ENCODE measurements at regions not wholly inside any gene's neighbourhood (a gene's known extent, or its start where the extent isn't known, plus 50 kb on each side); places are given as distances from the start of the nearest gene placed in this dataset.

DNA sequence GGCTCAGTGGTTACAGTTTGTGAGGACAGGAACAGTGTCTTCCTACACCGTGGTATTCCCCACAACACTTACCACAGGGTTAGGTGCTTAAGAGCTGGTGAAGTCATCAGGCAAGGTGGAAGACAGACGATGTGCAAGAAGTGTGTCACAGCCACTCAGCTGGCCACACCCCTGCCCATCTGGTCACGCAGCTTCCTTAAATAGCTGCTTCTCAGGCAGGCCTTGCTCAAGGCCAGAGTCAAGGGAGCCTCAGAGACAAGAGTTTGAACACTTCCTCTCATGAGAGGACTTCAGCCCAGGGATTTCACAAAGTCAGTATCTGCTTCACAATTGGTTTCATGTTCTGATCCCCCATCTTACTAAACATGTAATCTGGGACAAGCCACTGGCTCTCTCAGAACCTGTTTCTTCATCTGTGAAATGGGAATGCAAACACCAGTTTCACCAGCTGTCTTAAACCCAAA, 80.3 kb upstream of the FRY start:
- CTCF ChIA-PET = no interaction called here
- Histone ChIP-seq H3K36me3 (ENCODE audit: control insufficient read depth, insufficient read depth, low read length) (peaks cover 1% of the 10 kb centered on the region; the same call in 1 of the 2 replicates), H3K4me3 (ENCODE audit: low read depth, low read length) (no peak overlapping the region), H3K27me3 (ENCODE audit: control insufficient read depth, insufficient read depth, low read length) (no peaks in the 10 kb centered on the region)
- no peak for DNase-seq (ENCODE audit: low read depth)
- TF ChIP-seq, protein P1, sequence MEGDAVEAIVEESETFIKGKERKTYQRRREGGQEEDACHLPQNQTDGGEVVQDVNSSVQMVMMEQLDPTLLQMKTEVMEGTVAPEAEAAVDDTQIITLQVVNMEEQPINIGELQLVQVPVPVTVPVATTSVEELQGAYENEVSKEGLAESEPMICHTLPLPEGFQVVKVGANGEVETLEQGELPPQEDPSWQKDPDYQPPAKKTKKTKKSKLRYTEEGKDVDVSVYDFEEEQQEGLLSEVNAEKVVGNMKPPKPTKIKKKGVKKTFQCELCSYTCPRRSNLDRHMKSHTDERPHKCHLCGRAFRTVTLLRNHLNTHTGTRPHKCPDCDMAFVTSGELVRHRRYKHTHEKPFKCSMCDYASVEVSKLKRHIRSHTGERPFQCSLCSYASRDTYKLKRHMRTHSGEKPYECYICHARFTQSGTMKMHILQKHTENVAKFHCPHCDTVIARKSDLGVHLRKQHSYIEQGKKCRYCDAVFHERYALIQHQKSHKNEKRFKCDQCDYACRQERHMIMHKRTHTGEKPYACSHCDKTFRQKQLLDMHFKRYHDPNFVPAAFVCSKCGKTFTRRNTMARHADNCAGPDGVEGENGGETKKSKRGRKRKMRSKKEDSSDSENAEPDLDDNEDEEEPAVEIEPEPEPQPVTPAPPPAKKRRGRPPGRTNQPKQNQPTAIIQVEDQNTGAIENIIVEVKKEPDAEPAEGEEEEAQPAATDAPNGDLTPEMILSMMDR (IDR thresholded peaks at IDR 0.05; ENCODE audit: insufficient read depth, low read depth, low read length) = no peak
- POLR2A ChIA-PET = no interaction called here

DNA sequence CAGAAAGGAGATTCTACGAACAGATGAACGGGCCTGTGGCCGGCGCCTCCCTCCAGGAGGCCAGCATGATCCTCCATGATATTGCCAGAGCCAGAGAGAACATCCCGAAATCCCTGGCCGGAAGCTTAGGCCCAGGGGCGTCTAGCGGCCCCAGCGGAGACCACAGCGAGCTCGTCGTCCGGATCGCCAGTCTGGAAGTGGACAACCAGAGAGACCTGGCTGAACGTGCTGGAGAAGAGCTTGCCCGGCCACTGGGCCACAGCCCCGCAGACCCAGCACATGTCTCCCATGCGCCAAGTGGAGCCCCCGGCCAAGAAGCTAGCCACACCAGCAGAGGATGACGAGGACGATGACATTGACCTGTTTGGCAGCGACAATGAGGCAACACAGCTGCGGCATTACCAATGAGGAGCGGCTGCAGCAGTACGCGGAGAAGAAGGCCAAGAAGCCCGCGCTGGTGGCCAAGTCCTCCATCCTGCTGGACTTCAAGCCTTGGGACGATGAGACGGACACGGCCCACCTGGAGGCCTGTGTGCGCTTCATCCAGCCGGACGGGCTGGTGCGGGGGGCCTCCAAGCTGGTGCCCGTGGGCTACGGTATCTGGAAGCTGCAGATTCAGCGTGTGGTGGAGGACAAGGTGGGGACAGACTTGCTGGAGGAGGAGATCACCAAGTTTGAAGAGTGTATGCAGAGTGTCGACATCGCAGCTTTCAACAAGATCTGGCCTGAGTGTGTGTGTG, 78.8 kb upstream of the FRY start:
- DNase-seq (ENCODE audit: low read depth) = no peak
- Histone ChIP-seq H3K4me3 (ENCODE audit: low read depth, low read length) (no peak overlapping the region), H3K36me3 (ENCODE audit: control insufficient read depth, insufficient read depth, low read length) (peaks cover 1% of the 10 kb centered on the region; the same call in 1 of the 2 replicates), H3K27me3 (ENCODE audit: control insufficient read depth, insufficient read depth, low read length) (no peaks in the 10 kb centered on the region)
- ChIA-PET CTCF (interaction anchor here (1.0 kb wide), 1 partner anchor 9 kb away, joined by 4 read pairs; no protein-coding TSS in a partner anchor), POLR2A (no interaction called here)
- TF ChIP-seq, protein P1 (IDR thresholded peaks at IDR 0.05; ENCODE audit: insufficient read depth, low read depth, low read length) = no peak

DNA sequence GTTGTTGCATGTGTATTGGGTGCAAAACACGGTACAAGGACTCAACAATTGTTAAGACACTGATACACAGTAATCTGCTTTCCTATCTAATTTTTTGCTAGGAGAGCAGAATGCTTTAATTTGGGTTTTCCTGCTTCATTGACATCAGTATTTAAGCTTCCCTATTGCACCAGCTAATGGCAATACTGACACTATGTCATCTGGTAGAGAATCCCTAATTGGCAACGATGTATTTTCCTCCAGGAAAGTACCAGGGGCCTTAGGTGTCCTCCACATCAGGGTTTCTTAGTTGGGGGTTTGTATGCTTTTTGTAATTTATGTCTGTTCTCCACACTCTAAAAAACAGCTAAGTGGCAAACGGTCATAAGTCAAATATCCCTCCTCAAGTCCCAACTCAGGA, 76.5 kb upstream of the FRY start:
- TF ChIP-seq, protein P1 (IDR thresholded peaks at IDR 0.05; ENCODE audit: insufficient read depth, low read depth, low read length) = no peak
- no peaks in the 10 kb centered on the region for H3K27me3 ChIP-seq (ENCODE audit: control insufficient read depth, insufficient read depth, low read length)
- H3K36me3 ChIP-seq (ENCODE audit: control insufficient read depth, insufficient read depth, low read length) = peaks cover 1% of the 10 kb centered on the region; the same call in 1 of the 2 replicates
- ChIA-PET POLR2A (no interaction called here), CTCF (interaction anchor here (0.6 to 2.2 kb wide), 3 partner anchors 8 to 351 kb away, joined by 3 to 11 read pairs (median 5); no protein-coding TSS in a partner anchor)
- DNase-seq (ENCODE audit: low read depth) = no peak
- no peak overlapping the region for H3K4me3 ChIP-seq (ENCODE audit: low read depth, low read length)

DNA sequence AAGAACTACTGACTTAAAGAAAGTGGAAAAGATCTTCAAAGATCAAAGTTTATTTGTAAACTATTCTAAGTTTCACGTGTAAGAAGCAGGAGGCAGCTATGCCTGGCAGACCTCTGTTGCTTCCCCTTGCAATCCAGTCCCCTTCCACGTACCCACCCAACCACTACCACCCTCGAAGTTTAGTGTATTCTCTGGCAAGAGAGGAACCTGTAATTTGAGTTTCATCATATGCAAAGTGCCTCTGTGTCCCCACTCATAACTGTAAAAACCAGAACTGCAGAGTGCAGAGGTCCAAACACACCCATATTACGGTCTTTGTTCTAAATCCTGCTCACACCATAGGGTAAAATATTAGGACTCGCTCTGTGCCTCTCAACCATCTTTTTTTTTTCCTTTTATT, 75.8 kb upstream of the FRY start:
- POLR2A ChIA-PET = no interaction called here

More for the DNA sequence above, 75.8 kb upstream of the FRY start:
- CTCF ChIA-PET = interaction anchor here (0.6 to 2.2 kb wide), 3 partner anchors 9 to 351 kb away, joined by 3 to 11 read pairs (median 5); no protein-coding TSS in a partner anchor
- DNase-seq (ENCODE audit: low read depth) = no peak
- TF ChIP-seq, protein P1 (IDR thresholded peaks at IDR 0.05; ENCODE audit: insufficient read depth, low read depth, low read length) = no peak
- H3K36me3 ChIP-seq (ENCODE audit: control insufficient read depth, insufficient read depth, low read length) = peaks cover 1% of the 10 kb centered on the region; the same call in 1 of the 2 replicates
- H3K4me3 ChIP-seq (ENCODE audit: low read depth, low read length) = no peak overlapping the region
- no peaks in the 10 kb centered on the region for H3K27me3 ChIP-seq (ENCODE audit: control insufficient read depth, insufficient read depth, low read length)

All from BJ (cell line).